Liver (tissue), 8 donors: ENCODE measurements at regions not wholly inside any gene's neighbourhood (a gene's known extent, or its start where the extent isn't known, plus 50 kb on each side); places are given as distances from the start of the nearest gene placed in this dataset.

Experiments used
- DNase-seq: peaks from one replicate; pipeline ENCODE4 v3.0.0-alpha.2; 2017; ENCODE audit warnings: low spot score
- H3K27ac ChIP-seq, 2 donors: one replicate each; pipeline ENCODE4 v1.7.0; 2013; ENCODE audit warnings: inconsistent platforms in 2 of 2, low read length in 2 of 2, control low read depth in 1 of 2, low read depth in 1 of 2, mild to moderate bottlenecking in 1 of 2
- H3K27me3 ChIP-seq, 4 donors: one replicate each; pipeline versions ENCODE4 v1.6.1 to v1.7.0; 2013; ENCODE audit warnings: low read length in 3 of 4, inconsistent platforms in 1 of 4, mild to moderate bottlenecking in 1 of 4, moderate library complexity in 1 of 4; ENCODE audit not compliant: control insufficient read depth in 4 of 4, insufficient read depth in 4 of 4
- H3K36me3 ChIP-seq, 4 donors: one replicate each; pipeline versions ENCODE4 v1.6.1 to v1.7.0; 2013; ENCODE audit warnings: low read length in 3 of 4, mild to moderate bottlenecking in 3 of 4, low read depth in 1 of 4, moderate library complexity in 1 of 4; ENCODE audit not compliant: control insufficient read depth in 4 of 4, insufficient read depth in 3 of 4
- H3K4me1 ChIP-seq, 4 donors: one replicate each; pipeline versions ENCODE4 v1.6.1 to v1.7.0; 2013; ENCODE audit warnings: low read length in 3 of 4, mild to moderate bottlenecking in 3 of 4, moderate library complexity in 1 of 4; ENCODE audit not compliant: control insufficient read depth in 4 of 4, insufficient read depth in 4 of 4
- H3K4me3 ChIP-seq, 3 donors: one replicate each; pipeline versions ENCODE4 v1.6.1 to v1.7.0; 2013; ENCODE audit warnings: low read length in 3 of 3, control low read depth in 1 of 3, low read depth in 1 of 3, mild to moderate bottlenecking in 1 of 3
- H3K9ac ChIP-seq, 2 donors: one replicate each; pipeline ENCODE4 v1.7.0; 2013; ENCODE audit warnings: low read length in 2 of 2, mild to moderate bottlenecking in 2 of 2, moderate library complexity in 2 of 2, control low read depth in 1 of 2, low read depth in 1 of 2
- H3K9me3 ChIP-seq, 4 donors: one replicate each; pipeline versions ENCODE4 v1.6.1 to v1.7.0; 2013; ENCODE audit warnings: low read length in 3 of 4; ENCODE audit not compliant: control insufficient read depth in 4 of 4
- ATF3 ChIP-seq: IDR thresholded peaks from 2 replicates; pipeline ENCODE4 v1.6.1; 2016; ENCODE audit warnings: antibody characterized with exemption
- CTCF ChIP-seq: fragments of 150-350 bp; IDR thresholded peaks from 2 replicates; pipeline ENCODE4 v1.5.1; 2017; ENCODE audit warnings: improper control_type of control experiment, low read depth, low read length; ENCODE audit not compliant: missing input control
- EGR1 ChIP-seq, 2 donors: IDR thresholded peaks; 2 replicates each; pipeline ENCODE4 v1.6.1; 2016 to 2018; ENCODE audit warnings: antibody characterized with exemption in 2 of 2, low read depth in 2 of 2
- FOXA1 ChIP-seq: IDR thresholded peaks from 2 replicates; pipeline ENCODE4 v1.6.1; 2016; ENCODE audit warnings: antibody characterized with exemption
- FOXA2 ChIP-seq: IDR thresholded peaks from 2 replicates; pipeline ENCODE4 v1.6.1; 2016; ENCODE audit warnings: antibody characterized with exemption
- GABPA ChIP-seq, 2 donors: IDR thresholded peaks in 1 of 2; conservative IDR thresholded peaks in 1 of 2; 2 replicates each; pipeline ENCODE4 v1.6.1; 2016; ENCODE audit warnings: antibody characterized with exemption in 2 of 2, mild to moderate bottlenecking in 1 of 2, moderate library complexity in 1 of 2
- HNF4A ChIP-seq, 2 donors: conservative IDR thresholded peaks; 2 replicates each; pipeline ENCODE4 v1.6.1; 2016; ENCODE audit warnings: antibody characterized with exemption in 2 of 2, mild to moderate bottlenecking in 2 of 2
- JUND ChIP-seq, 2 donors: IDR thresholded peaks; 2 replicates each; pipeline ENCODE4 v1.6.1; 2016; ENCODE audit warnings: antibody characterized with exemption in 2 of 2
- MAX ChIP-seq: IDR thresholded peaks from 2 replicates; pipeline ENCODE4 v1.6.1; 2016; ENCODE audit warnings: antibody characterized with exemption
- RAD21 ChIP-seq, 2 donors: IDR thresholded peaks; 2 replicates each; pipeline ENCODE4 v1.6.1; 2016; ENCODE audit warnings: antibody characterized with exemption in 2 of 2, mild to moderate bottlenecking in 2 of 2
- SP1 ChIP-seq: IDR thresholded peaks from 2 replicates; pipeline ENCODE4 v1.6.1; 2018; ENCODE audit warnings: antibody characterized with exemption, mild to moderate bottlenecking
- TAF1 ChIP-seq: conservative IDR thresholded peaks from 2 replicates; pipeline ENCODE4 v1.6.1; 2016; ENCODE audit warnings: antibody characterized with exemption, mild to moderate bottlenecking
- YY1 ChIP-seq: IDR thresholded peaks from 2 replicates; pipeline ENCODE4 v1.6.1; 2016; ENCODE audit warnings: antibody characterized with exemption, mild to moderate bottlenecking
- ZBTB33 ChIP-seq: IDR thresholded peaks from 2 replicates; pipeline ENCODE4 v1.6.1; 2016; ENCODE audit warnings: antibody characterized with exemption
- WGBS: extraction: QIAGEN DNeasy Blood & Tissue Kit; methylation state at CpG from one replicate; pipeline ENCODE4 v1.1.7; 2013; 5-methylcytosine and 5-hydroxymethylcytosine counted together
- donor health status: healthy.
- donor health status: healthy.
- donor health status: healthy.
- donor health status: healthy.
- donor health status: healthy.

- Histone ChIP-seq H3K9ac (no peak overlapping the region), H3K27ac (no peak overlapping the region), H3K4me3 (no peak overlapping the region), H3K9me3 (peaks cover 0 to 11% (median 2%) of the 10 kb centered on the region in 4 donors), H3K4me1 (no peaks in the 10 kb centered on the region), H3K27me3 (no peaks in the 10 kb centered on the region), H3K36me3 (no peaks in the 10 kb centered on the region)
- no peak for DNase-seq
- TF ChIP-seq JUND (IDR thresholded peaks at IDR 0.05) = no peak
- no peak for TF ChIP-seq CTCF
- TF ChIP-seq EGR1 (IDR thresholded peaks at IDR 0.05; ENCODE audit: low read depth in 2 of 2) = no peak
- no peak for TF ChIP-seq RAD21 (IDR thresholded peaks at IDR 0.05)
- TF ChIP-seq MAX = no peak
- TF ChIP-seq HNF4A (conservative IDR thresholded peaks at IDR 0.05) = no peak
- TF ChIP-seq YY1 = no peak
- no peak for TF ChIP-seq SP1
These were observed 1180.6 kb upstream of the GBE1 start for GRCh38 chr3:82942041-82942440.

GRCh38 chr3:82940124-82940523, 1178.7 kb upstream of the GBE1 start:
- no peak overlapping the region for H3K4me3 ChIP-seq
- TF ChIP-seq TAF1 (no peak), RAD21 (IDR thresholded peaks at IDR 0.05) (no peak), GABPA (IDR thresholded peaks at IDR 0.05 in 1 of 2, conservative IDR thresholded peaks at IDR 0.05 in 1 of 2) (no peak), ATF3 (no peak), YY1 (no peak), ZBTB33 (no peak), FOXA2 (no peak), SP1 (no peak), FOXA1 (no peak), EGR1 (IDR thresholded peaks at IDR 0.05; ENCODE audit: low read depth in 2 of 2) (no peak), HNF4A (conservative IDR thresholded peaks at IDR 0.05) (no peak), MAX (no peak)
- H3K4me1 ChIP-seq = no peaks in the 10 kb centered on the region
- H3K27me3 ChIP-seq = no peaks in the 10 kb centered on the region
- H3K36me3 ChIP-seq = no peaks in the 10 kb centered on the region
- no peak overlapping the region for H3K9ac ChIP-seq
- H3K9me3 ChIP-seq = peaks cover 0 to 11% (median 2%) of the 10 kb centered on the region in 4 donors
- 97% methylated on average over 16 of the region's 16 CpGs for WGBS
- H3K27ac ChIP-seq = no peak overlapping the region
- DNase-seq = no peak
